HG02571 (cell line): ENCODE measurements at regions not wholly inside any gene's neighbourhood (a gene's known extent, or its start where the extent isn't known, plus 50 kb on each side); places are given as distances from the start of the nearest gene placed in this dataset.

Experiments
- ATAC-seq: cut with Tn5 transposase; IDR thresholded peaks from one replicate; pipeline ENCODE4 v1.9.1; 2021; ENCODE audit warnings: mild to moderate bottlenecking, moderate library complexity; ENCODE audit not compliant: unreplicated experiment

DNA sequence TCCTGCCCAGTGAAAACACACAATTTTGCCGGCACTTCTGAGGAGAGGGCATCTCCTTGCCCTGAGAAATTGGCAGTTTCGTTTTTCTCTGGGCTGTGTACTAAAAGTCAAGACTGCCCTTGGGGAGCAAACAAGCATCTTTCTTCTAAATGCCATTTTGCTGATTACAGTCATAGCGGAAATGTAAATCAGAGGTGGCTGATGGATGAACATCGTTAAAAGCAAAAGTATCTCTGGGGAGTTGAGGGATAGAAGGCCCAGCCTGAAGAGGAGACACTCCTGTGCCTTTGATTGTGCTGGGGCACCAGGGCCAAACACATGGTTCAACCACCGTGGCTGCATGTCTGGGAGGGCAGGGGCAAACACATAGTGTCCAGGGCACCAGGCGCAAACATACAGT, 49.8 kb downstream of the ABCC12 start:
- no peak for ATAC-seq

GRCh38 chr16:48105456-48105855, 50.3 kb downstream of the ABCC12 start:
- ATAC-seq, result no peak

DNA sequence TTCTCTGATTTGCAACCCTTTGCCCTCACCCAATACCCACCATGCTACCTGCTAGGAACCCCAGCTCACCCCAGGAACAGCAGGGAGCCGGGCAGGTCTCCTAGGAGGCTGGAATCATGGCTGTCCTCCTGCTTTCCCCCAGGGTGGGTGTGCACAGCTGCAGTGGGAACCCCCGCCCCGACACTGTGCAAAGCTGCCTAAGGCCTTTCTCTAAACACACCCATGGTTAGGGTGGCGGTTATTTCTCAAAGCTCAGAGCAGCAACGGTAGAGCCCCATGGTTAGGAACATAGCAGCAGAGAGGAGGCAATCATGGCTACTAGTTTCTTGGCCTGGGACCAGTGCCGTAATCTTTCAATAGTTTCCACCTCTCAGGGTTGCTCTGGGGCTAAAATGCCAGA, 52.2 kb downstream of the ABCC12 start:
- ATAC-seq, result no peak

DNA sequence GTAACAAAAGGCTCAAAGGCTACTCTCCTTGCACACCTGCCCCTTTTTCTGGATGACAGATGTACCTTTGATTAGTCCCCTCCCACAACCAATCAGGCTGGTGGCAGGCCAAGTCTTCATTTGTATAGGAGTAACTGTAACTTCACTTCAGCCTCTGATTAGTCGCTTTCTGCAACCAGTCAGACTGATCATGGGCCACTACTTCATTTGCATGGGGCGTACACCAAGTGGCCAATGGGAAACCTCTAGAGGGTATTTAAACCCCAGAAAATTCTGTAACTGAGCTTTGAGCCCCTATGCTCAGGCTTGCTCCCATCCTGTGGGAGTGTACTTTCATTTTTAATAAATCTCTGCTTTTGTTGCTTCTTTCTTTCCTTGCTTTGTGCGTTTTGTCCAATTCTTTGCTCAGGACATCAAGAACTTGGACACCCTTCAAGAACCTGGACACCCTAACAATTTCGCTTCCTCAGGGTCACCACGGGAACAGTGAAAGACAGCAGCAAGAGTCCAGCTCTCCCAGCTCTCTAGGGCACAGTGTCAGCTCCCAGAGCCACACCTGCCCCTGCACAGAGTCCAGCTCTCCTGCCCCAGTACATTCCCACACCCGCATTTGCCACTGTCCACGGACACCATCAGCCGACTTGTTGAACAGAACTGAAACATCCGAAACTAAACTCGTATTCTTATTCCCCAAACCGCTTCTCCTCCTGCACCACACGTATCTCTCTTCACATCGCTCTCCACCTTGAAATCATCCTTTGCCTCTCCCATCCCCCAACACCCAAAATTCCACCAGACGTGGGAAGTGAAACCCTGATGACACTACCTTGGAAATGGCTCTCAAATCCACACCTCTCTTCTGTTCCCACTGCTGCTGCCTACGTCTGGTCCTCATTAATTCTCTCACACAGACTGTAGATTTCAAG, 53.4 kb downstream of the ABCC12 start:
- no peak for ATAC-seq

GRCh38 chr16:48101069-48101674, 54.6 kb downstream of the ABCC12 start:
- peak; percentile 84 for ATAC-seq

DNA sequence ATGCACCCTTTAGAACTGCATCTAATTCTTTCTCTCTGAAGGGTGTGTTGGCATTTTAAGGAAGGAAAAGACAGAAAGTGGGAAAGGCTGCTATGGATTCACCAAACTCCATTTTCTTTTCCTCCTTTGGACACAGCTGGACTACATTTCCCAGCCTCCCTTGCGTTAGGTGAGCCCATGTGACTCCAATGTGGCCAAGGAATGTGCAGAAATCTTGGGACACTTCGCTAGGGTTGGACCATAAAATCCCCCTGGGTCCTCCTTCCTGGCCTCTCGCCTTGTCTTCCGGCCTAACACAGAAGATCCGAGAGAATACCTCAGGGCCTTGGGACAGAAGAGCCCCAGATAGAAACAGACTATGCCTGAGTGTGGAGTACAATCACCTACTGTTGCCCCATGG, 56.3 kb downstream of the ABCC12 start:
- no peak for ATAC-seq

- ATAC-seq, result no peak
Observed at GRCh38 chr16:48098472-48098871, 57.3 kb downstream of the ABCC12 start.

DNA sequence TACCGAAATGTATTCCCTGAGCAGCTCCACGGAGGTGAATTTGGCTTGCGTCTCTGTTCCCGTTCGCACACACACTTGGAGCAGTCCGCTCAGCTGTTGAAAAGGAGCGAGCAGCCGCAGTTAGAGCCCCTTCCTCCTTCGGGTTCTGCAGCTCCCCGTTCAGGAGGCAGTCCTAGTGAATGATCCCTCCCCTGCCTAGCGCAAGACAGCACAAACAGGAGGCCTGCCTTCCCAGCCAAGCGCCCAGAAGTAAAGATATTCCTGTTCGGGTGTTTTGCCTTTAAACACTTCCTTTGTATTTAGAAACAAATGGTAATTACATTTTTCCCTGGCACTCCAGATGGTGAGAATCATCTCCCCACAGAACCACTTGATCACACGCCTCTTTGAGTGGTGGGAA, 64.7 kb downstream of the ABCC12 start:
- ATAC-seq, result no peak

GRCh38 chr16:48089053-48089792, 66.6 kb downstream of the ABCC12 start:
- no peak for ATAC-seq

- no peak for ATAC-seq
Observed at GRCh38 chr16:48087639-48088038, 68.2 kb downstream of the ABCC12 start.

DNA sequence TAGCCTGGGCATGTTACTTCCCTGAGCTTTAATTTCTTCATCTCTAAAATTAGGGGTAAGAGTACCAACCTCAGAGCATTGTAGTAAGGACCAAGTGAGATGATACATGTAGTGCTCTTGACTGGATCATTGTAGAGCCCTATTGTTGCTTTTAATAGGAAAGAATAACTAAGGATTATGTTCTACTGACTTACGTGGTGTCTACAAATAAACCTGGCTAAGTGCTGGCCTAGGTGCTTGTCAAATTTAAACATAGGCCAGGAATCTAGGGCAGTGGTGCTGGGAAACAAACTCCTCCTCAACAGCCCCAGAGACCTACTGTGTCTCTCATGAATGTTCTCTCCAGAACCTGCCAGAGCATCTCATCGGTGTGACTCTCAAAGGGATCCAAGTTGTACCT, 69.4 kb downstream of the ABCC12 start:
- ATAC-seq, result no peak

- ATAC-seq, result no peak
Observed at GRCh38 chr16:48085729-48086128, 70.1 kb downstream of the ABCC12 start.

DNA sequence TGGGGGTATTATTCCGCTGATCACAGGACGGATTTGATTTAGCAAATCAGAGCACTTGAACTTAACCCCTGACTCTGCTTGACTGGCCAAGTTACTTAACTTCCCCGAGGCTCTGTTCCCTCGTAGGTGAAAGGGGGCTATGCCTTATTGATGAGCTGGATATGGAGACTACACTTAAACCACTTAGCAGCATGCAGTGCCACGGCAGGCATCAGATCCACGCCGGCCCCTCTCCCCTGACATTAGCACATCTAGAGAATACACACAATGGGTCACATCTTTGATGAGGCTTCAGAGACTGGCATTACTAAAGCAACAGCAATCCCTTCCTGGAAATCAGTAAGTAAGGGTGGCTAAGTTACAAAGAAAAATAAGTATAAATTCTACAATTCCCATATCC, 71.0 kb downstream of the ABCC12 start:
- ATAC-seq, result no peak

GRCh38 chr16:48082516-48082915, 73.3 kb downstream of the ABCC12 start:
- no peak for ATAC-seq

- ATAC-seq, result no peak
Observed at GRCh38 chr16:48081656-48082055, 74.1 kb downstream of the ABCC12 start.

GRCh38 chr16:48076455-48077012, 79.3 kb downstream of the ABCC12 start:
- ATAC-seq, result no peak

GRCh38 chr16:48075398-48075797, 80.4 kb downstream of the ABCC12 start:
- no peak for ATAC-seq

DNA sequence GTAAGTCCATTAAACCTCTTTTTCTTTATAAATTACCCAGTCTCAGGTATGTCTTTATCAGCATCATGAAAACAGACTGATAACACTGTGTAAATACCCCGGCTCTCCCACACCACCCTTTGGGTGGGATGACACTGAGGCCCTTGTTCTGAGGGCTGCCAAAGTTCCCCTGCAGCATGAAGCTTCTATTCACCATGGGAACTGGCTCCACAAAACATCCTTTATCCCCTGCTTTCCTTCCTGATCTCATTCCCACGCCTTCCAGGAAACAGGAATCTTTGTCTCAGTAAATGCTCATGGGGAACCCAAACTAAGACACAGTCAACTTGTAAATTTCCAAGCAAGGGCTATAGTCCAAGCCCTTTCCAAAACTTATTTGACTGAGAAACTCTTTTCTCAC, 88.4 kb downstream of the ABCC12 start:
- no peak for ATAC-seq

DNA sequence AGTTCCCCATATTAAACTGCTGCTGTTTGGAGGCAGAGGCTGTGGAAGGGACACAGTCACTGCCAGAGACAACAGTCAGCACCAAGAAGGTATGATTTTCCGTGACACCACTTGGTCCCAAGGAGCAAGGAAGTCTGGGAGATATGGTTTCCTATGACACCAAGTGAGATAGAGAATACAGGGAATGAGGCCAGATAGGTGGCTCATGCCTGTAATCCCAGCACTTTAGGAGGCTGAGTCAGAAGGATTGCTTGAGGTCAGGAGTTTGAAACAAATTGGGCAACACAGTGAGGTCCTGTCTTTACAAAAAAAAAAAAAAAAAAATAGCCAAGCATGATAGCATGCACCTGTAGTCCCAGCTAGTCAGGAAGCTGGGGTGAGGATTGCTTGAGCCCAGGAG, 90.8 kb downstream of the ABCC12 start:
- no peak for ATAC-seq

DNA sequence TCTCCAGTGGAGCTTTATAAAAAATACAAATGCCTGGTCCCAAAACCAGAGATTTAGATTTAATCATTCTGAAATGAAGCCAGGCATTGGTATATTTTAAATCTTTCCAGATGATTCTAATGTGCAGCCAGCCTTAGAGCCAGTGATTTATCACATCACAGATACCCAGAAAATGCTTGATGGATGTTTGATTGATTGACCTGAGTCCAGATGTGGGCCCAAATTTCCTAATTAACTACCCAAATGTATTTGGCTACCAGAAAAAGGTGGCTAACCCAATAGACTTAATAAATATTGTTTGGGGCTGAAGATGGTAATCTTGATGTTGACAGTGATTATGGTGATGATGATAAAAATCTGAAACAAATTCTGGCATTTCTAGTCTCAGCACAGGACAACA, 93.1 kb downstream of the ABCC12 start:
- no peak for ATAC-seq

GRCh38 chr16:48059936-48060335, 95.9 kb downstream of the ABCC12 start:
- ATAC-seq, result no peak
